ENCODE measurements at regions not wholly inside any gene's neighbourhood (a gene's known extent, or its start where the extent isn't known, plus 50 kb on each side); places are given as distances from the start of the nearest gene placed in this dataset.

DNA sequence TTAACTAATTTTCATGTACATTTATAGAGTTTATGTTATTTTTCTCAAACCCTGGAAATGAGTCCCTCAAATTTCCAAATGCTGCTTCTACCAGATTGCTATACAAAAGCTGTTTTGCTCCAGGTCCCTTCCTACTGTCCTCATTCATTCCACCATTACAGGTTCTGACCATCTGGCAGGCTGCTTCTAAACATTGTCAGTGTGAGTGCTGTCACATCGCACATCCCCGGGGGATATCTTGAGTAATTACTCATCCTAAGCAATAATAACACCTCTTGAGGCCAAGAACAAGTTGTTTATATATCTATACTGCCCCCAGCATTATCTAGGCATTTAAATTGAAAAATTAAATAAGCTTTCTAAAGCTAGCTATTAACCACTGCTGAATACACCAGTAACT, 1675.3 kb upstream of the CDH6 start:
- no peak overlapping the region for H3K27ac ChIP-seq
- TF ChIP-seq, protein P1, sequence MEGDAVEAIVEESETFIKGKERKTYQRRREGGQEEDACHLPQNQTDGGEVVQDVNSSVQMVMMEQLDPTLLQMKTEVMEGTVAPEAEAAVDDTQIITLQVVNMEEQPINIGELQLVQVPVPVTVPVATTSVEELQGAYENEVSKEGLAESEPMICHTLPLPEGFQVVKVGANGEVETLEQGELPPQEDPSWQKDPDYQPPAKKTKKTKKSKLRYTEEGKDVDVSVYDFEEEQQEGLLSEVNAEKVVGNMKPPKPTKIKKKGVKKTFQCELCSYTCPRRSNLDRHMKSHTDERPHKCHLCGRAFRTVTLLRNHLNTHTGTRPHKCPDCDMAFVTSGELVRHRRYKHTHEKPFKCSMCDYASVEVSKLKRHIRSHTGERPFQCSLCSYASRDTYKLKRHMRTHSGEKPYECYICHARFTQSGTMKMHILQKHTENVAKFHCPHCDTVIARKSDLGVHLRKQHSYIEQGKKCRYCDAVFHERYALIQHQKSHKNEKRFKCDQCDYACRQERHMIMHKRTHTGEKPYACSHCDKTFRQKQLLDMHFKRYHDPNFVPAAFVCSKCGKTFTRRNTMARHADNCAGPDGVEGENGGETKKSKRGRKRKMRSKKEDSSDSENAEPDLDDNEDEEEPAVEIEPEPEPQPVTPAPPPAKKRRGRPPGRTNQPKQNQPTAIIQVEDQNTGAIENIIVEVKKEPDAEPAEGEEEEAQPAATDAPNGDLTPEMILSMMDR (conservative IDR thresholded peaks at IDR 0.05): no peak

DNA sequence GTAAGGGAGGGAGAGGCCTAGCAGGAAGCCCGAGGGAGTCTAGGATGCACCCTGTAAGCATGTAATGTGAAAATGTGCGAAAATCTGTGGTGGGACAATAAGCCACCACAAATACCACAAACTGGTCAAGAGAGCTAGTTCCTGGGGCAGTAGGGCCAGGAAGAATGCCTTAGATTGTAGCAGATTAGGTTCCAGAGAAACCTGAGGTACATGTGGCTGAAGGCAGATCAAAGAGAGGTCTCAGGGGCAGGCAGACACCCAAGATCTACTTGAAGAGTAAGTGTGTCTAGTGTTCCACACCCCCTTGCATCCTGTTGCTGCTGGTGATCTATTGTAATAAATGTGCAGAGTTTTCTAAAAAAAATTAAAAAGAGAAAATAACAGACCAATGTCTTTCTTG, 1677.3 kb upstream of the CDH6 start:
- TF ChIP-seq, protein P1 (conservative IDR thresholded peaks at IDR 0.05): no peak
- H3K27ac ChIP-seq: no peak overlapping the region

DNA sequence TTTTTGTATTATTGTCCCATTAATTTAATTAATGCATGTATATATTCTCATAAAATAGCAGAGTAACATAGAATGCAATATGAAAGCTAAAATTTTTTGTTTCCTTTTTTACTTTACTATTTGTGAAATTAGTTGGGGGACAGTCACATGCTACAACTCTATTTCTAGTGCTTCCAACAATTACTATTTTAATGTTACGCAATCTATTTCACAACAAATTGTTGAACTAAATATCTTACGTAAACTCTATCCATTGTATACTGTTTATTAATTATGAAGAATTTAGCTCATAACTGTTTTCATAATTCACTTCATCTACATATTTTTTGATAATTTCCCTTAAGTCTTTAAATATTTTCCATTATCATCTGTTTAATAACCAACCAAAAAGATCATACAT, 1685.4 kb upstream of the CDH6 start:
- TF ChIP-seq, protein P1 (conservative IDR thresholded peaks at IDR 0.05): no peak
- H3K27ac ChIP-seq: no peak overlapping the region

DNA sequence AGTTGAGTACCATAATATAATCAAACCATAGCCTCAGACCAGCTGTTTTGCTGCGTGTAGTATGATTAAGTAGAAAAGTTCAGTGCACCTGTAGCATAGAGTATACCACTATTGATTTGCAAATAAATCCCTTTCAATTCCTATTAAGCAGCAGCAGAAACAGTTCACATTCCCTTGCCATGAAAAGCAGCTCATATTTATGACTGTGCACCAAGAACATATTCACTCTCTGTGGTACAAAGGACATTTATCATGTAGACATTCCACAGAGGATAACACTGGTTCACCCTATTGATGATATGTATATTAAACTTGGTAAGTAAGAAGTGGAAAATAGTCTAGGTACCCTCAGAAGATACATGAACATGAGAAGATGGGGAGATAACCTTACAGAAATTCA, 1689.1 kb upstream of the CDH6 start:
- no peak overlapping the region for H3K27ac ChIP-seq
- TF ChIP-seq, protein P1 (conservative IDR thresholded peaks at IDR 0.05): no peak

DNA sequence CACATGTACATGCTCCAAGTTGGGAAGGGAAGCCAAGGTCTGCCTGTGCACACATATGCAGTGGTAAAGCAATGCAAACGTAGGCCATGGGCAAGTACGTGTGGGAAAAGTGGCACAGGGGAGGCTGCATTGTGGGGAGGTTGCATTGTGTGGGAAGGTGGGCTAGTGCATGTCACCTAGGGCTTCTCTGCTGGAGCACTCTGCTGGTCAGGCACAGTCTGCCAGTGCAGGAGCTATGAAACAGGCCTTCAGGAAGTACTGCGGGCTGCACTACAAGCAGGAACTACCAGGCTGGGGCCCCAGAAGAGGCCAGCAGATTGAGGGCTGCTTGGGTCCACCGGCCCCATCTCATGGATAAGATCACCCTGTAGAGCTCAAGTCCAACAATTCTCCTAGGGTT, 1694.6 kb upstream of the CDH6 start:
- peak overlapping the region; percentile 63 for H3K27ac ChIP-seq
- TF ChIP-seq, protein P1 (conservative IDR thresholded peaks at IDR 0.05): no peak

DNA sequence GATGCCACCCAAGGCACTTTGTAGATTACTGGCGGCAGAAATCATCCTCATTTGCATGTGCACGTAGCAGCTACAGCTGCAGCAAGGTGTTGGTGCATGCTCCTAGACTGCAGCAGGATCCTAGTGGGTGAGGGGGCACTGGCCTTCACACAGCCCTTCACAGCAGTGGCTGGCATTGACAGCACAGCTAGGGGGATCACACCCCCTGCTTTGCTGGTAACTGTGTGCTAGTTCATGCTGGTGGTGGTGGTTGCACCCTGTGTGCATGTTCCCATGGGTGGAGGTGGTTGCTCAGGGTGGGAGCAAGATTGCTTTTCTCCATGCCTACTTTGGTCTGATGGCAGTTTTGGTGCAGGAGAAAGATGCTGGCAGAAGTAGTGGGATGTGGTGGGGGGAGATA, 1695.1 kb upstream of the CDH6 start:
- TF ChIP-seq, protein P1 (conservative IDR thresholded peaks at IDR 0.05): no peak
- H3K27ac ChIP-seq: peak overlapping the region; percentile 63

DNA sequence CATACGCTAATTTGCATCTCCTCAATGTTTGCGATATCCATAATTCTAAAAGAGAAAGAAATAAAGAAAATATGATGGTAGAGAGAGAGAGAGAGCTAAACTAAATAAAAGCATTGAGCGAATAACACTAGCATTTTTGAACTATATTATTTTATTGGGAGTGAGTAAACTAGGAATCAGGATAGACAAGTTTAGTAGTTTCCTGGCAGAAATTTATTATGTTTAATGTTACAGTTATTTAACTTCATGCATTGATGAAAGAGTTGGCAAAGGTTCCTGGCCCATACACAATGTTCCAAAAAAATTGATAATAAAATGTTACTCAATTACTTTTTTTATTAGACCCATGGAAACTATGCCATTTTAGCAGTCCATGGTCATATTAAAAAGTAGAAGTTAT, 1708.2 kb upstream of the CDH6 start:
- TF ChIP-seq, protein P1 (conservative IDR thresholded peaks at IDR 0.05): no peak
- peak overlapping the region; percentile 100 for H3K27ac ChIP-seq

DNA sequence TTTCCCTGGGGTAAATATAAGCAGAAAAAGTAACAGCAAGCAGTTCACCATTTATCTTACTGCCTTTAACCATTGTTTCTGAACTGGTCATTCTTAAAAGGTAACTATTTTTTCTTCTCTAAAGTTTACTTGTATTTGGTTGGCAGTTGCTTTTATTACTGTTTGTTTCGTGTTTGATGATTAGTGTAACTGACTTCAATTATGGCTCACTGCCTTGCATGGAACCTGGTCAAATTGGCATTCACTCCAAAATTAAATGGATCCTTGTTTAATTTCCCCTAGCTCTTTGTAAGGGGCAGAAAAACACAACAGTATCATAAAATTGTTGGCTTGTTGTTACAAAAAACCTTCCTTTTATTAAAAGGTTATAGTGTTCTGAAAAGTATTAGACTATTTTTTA, 1723.9 kb upstream of the CDH6 start:
- H3K27ac ChIP-seq: peak overlapping the region; percentile 91
- TF ChIP-seq, protein P1 (conservative IDR thresholded peaks at IDR 0.05): no peak

Measured in VCaP (cell line).